ENCODE measurements at regions not wholly inside any gene's neighbourhood (a gene's known extent, or its start where the extent isn't known, plus 50 kb on each side); places are given as distances from the start of the nearest gene placed in this dataset.

DNA sequence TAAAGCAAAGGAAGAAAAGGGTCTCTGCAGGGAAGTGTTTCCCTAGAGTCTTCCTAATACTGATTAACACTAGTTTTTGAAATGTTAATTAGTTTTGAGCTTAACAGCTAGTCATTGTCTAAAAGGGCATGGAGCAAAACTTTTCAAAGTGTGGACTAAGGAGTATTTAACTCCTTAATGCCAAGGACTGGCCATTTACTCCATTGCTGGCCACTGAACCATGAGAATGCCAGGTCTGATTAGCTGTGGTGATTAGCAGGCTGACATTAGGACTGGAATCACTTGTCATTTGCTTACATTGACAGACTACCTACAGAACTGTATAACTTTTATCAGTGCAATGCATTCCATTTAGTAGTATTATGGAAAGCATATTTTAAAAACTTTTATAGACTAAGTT is 987.0 kb downstream of the NR2F1-AS1 start:
- intact Hi-C loops (cut with micrococcal nuclease): no loop called here
- DNase-seq (no peak), ATAC-seq (no peak)

DNA sequence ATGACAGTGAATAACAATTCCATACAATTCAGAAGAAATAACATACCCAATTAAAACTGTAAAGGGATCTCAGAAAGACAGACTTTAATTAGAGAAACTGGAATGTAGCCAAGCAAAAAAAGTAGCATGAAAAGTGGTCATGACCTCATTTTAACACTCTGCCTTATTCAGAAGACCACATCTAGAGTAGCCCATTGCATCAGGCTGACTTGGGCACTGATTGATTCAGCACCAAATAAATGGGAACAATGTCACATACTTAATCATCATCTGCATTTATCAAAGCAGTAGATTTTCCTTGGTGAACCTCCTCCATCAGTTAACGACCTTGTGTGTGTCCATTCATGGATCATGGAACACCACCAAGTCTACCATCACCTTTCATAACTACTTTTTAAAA is 992.1 kb downstream of the NR2F1-AS1 start:
- no peak for ATAC-seq
- intact Hi-C loops (cut with micrococcal nuclease): no loop called here
- no peak for DNase-seq

DNA sequence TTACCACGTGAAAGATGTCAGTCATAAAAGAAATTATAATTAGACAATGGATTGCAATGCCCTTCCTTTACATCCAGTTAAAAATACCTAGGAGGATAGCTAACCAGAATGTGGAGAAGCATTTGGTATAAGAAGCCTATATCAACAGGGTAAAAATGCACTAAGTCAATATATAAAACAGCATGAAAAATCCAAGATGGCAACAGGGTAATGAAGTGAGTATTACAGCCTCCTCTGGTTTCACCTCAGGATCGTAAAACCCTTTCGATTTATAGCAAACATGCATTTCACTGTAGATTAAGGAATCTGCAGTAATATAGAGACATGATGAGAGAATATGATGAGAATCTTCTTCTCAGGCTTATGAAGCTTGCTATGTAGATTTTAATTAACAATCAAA is 999.3 kb downstream of the NR2F1-AS1 start:
- no peak for DNase-seq
- intact Hi-C loops (cut with micrococcal nuclease): no loop called here
- no peak for ATAC-seq

DNA sequence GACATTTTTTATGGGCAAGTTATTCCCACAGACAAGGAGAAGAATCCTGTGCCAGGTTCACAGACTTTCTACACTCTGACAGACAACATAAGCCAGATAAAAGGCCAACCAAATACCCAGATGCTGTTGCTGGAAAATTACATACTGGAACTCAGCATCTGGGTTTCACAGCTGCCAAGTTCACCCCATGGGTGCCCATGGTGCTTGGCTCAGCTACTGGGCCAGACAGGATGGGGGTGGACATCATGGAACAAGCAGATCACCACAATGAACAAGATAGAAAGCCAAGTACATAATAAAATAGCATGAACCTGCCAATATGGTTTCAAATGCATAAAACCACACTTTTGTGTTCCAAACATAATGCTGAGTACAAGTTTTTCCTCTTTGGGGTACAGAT is 999.8 kb downstream of the NR2F1-AS1 start:
- intact Hi-C loops (cut with micrococcal nuclease): no loop called here
- ATAC-seq (no peak), DNase-seq (no peak)

DNA sequence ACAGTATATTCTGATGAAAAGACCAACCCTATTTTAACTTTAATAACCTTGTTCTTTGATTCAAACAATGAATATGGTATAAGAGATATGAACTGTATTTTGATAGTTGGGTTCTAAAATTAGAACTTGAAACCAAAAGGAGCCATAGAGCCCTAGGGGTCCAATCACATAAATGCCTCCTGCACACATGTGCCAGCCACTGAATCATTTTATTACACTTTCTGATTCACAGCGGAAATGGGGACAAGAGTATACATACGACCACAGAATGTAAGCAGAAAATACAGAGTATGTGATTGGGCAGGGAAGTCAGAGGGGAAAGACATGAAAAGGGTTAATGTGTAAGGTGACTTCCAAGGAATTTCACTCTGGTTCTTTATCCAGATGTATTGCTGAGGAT is 1000.2 kb downstream of the NR2F1-AS1 start:
- DNase-seq: no peak
- intact Hi-C loops (cut with micrococcal nuclease): no loop called here
- no peak for ATAC-seq

GRCh38 chr5:92574023-92574422 is 1007.0 kb downstream of the NR2F1-AS1 start:
- ATAC-seq (no peak), DNase-seq (no peak)
- intact Hi-C loops (cut with micrococcal nuclease): no loop called here

GRCh38 chr5:92568522-92568921 is 1012.5 kb downstream of the NR2F1-AS1 start:
- ATAC-seq (no peak), DNase-seq (no peak)
- intact Hi-C loops (cut with micrococcal nuclease): no loop called here

DNA sequence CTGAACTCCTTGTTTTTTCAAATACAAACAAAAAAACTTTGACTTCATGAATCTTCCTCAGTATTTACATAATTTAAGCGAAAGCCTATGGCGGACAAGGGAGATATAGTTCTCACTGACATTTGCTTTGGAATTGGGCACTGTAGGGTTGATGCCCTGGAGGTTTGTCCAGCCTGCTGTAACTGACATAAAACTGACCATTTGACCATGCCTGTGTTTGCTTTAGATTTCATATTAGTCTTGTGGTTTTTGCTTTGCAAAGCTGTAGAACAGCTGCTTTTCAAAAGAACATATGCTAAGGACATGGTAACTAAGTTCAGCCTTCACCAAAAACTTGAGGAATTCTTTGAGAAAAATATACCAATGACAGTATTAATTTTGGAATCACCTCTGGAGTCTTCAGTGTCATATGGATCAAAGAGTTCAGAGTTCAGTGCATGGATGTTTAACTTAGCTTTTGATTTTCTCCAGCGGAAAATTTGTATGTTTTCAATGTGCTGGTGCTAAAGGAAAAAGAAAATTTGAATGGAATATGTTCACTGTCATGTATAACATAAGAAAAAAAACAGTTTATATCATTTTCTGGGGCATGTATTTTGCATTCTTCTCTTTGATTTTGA is 1013.1 kb downstream of the NR2F1-AS1 start:
- intact Hi-C loops (cut with micrococcal nuclease): no loop called here
- ATAC-seq: no peak

GRCh38 chr5:92566113-92566786 is 1014.8 kb downstream of the NR2F1-AS1 start:
- intact Hi-C loops (cut with micrococcal nuclease): no loop called here
- DNase-seq: no peak

More for the DNA sequence above, 1013.1 kb downstream of the NR2F1-AS1 start:
- DNase-seq: no peak

GRCh38 chr5:92565673-92566072 is 1015.3 kb downstream of the NR2F1-AS1 start:
- no peak for ATAC-seq

More at GRCh38 chr5:92566113-92566786, 1014.8 kb downstream of the NR2F1-AS1 start:
- no peak for ATAC-seq

GRCh38 chr5:92562065-92562464 is 1019.0 kb downstream of the NR2F1-AS1 start:
- DNase-seq (no peak), ATAC-seq (no peak)
- intact Hi-C loops (cut with micrococcal nuclease): no loop called here

More at GRCh38 chr5:92565673-92566072, 1015.3 kb downstream of the NR2F1-AS1 start:
- intact Hi-C loops (cut with micrococcal nuclease): no loop called here
- DNase-seq: no peak

GRCh38 chr5:92561411-92561959 is 1019.5 kb downstream of the NR2F1-AS1 start:
- intact Hi-C loops (cut with micrococcal nuclease): no loop called here
- DNase-seq (no peak), ATAC-seq (no peak)

DNA sequence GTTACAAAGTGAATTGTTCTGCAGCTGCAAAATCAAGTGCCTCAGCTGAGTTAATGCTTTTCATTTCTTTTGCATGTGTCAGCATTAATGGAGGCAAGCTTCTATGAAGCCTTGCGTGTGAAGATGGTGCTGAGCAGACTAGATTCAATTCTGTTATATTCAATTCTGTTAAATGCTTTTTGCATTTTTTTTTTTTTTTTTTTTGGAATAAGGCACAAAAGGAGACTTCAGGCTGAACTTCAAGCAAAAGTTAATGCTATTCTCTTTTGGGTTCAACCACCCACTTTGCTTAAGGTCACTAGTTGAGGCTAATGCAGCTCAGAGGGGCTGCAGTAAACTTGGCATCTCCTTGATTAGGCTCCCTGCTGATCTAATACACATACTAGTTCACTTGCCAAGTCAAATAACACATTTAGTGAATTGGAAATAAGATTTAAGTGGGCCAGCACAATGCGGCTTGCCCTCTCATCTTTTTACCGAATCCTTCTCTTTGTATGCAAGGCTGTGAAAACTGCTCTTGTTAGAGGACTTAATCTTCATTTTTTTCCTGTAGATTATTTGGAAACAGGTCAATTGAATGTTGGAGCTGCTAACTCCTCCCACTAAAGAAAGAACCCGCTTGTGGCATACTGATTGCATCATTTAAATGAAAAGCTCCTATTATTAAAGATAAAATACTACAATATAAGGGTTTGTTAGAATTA is 1020.2 kb downstream of the NR2F1-AS1 start:
- intact Hi-C loops (cut with micrococcal nuclease): no loop called here
- ATAC-seq (no peak), DNase-seq (no peak)

GRCh38 chr5:92559781-92560180 is 1021.2 kb downstream of the NR2F1-AS1 start:
- DNase-seq: no peak
- ATAC-seq: no peak
- intact Hi-C loops (cut with micrococcal nuclease): no loop called here

GRCh38 chr5:92559331-92559730 is 1021.7 kb downstream of the NR2F1-AS1 start:
- no peak for ATAC-seq
- no peak for DNase-seq
- intact Hi-C loops (cut with micrococcal nuclease): no loop called here

DNA sequence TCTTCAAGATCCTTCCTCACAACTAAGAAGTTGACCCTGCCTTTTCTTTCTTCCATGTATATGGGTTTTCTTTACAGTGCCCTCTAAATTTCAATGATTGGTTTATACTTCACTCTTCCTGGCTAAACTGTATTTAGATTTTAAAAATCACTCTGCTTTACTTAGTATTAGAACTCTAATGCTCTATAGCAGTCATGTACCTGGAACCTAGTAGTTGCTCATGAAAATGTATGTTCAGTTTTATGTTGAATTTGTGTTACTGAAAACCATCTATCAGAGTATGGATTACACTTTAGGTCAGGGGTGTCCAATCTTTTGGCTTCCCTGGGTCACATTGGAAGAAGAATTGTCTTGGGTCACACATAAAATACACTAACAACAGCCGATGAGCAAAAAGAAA is 1024.3 kb downstream of the NR2F1-AS1 start:
- intact Hi-C loops (cut with micrococcal nuclease): no loop called here
- ATAC-seq: no peak
- DNase-seq: no peak

DNA sequence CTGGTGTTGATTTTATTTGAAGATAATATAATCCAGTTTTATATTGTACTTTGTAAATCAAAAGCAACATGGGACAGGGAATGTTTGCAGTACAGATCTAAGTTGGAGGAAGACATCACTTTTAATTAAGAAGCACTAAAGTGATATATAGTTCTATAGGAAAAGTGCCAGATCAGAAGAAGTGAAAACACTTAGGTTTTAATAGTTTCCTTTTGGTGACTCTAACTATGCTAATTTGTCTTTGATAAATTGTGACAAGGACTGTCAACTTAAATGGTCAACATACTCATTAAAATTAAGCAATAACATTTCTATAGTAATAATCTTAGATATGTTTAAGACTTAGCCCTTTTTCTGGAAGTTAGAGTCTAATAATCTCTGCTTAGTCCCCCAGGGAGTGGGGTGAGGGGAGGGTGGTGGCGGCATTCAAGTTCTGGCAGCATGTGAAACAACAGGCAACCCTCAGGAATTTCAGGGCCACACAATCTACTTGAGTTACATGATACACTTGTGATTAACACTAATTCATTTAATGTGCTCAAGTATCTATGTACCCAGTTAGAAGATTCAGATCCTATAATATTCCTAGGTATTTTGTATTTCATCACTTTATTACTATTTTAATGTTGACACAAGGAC is 1026.5 kb downstream of the NR2F1-AS1 start:
- intact Hi-C loops (cut with micrococcal nuclease): no loop called here
- DNase-seq (no peak), ATAC-seq (no peak)

- ATAC-seq (no peak), DNase-seq (no peak)
- intact Hi-C loops (cut with micrococcal nuclease): no loop called here
These were observed 1027.7 kb downstream of the NR2F1-AS1 start for GRCh38 chr5:92553326-92553725.

DNA sequence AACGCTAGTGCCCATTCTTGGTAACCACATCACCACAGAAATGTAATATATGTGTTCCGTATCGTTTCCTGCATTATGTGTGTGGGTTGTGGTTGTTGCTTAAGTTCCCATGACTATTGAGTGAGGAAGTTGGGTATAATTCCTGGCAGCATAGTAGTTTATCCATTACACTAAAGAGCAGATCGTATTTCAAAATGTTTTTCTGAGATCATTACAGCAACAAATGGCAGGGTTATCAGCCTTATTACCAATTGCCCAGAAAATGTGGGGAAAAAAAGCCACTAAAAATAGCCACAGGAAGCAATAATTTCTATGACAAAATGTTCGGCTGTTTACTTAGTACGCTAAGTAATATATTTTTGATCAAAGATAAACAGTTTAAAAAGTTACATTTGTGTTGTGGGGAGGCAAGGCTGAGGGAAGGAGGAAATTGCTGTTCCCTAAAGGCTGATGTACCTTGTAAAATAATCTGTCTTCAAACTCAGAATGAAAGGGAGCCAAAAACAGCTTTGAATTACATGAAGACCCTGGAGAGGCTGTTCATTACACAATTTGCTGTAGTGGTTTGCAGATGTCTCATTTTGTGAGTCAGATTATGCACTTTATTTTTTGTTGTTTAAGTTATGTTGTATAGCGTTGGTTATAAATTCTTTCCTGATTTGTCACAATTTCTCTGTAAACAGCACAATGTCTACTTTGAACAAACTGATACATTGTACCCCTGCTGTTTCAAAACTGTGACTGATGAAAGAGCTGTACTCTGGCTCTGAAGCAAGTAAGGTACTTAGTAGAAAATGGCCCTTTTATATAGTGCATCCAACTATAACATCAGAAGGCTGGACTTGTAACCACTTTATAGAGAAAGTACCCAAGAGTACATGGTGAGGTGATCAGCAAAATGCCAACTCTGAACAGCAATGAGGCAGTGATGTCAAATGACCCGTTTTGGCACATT is 1028.5 kb downstream of the NR2F1-AS1 start:
- ATAC-seq (no peak), DNase-seq (no peak)
- intact Hi-C loops (cut with micrococcal nuclease): no loop called here

All from left ventricle myocardium superior (tissue), 1 donor.